ENCODE measurements at regions not wholly inside any gene's neighbourhood (a gene's known extent, or its start where the extent isn't known, plus 50 kb on each side); places are given as distances from the start of the nearest gene placed in this dataset.

GRCh38 chr2:133823226-133823550, 254.9 kb upstream of the NCKAP5 start:
- FAIRE-seq, result no peak
- POLR2A ChIA-PET, result no interaction called here
- H3K4me1 ChIP-seq (ENCODE audit: control insufficient read depth, insufficient read depth, low read length), result no peaks in the 10 kb centered on the region

More at GRCh38 chr2:133823226-133823550, 254.9 kb upstream of the NCKAP5 start:
- Histone ChIP-seq H3K9me3 (replicated peaks; ENCODE audit: control insufficient read depth, insufficient read depth, low read length) (no peaks in the 10 kb centered on the region), H3K4me2 (ENCODE audit: control insufficient read depth, insufficient read depth) (no peak overlapping the region), H3K9ac (ENCODE audit: control insufficient read depth, insufficient read depth, low read length) (no peak overlapping the region), H4K20me1 (ENCODE audit: control insufficient read depth, insufficient read depth) (no peaks in the 10 kb centered on the region), H3K27me3 (replicated peaks in 1 of 2; ENCODE audit: control insufficient read depth in 2 of 2, insufficient read depth in 2 of 2, low read length in 1 of 2) (no peaks in the 10 kb centered on the region; a peak in 2 of 4 replicates), H3K27ac (ENCODE audit: control insufficient read depth, insufficient read depth) (no peak overlapping the region), H3K36me3 (ENCODE audit: control insufficient read depth in 2 of 2, insufficient read depth in 2 of 2, low read length in 1 of 2) (no peaks in the 10 kb centered on the region), H3K79me2 (ENCODE audit: control insufficient read depth, insufficient read depth, low read length) (no peaks in the 10 kb centered on the region), H2AFZ (ENCODE audit: control insufficient read depth, low read depth, low read length) (no peak overlapping the region), H3K4me3 (no peak overlapping the region)
- in situ Hi-C loops (cut with MboI), result no loop called here
- TF ChIP-seq CREM (IDR thresholded peaks at IDR 0.05; ENCODE audit: low read depth), result no peak
- TF ChIP-seq TCF12 (IDR thresholded peaks at IDR 0.05; ENCODE audit: low read depth, low read length), result no peak
- no peak for TF ChIP-seq CHD4 (IDR thresholded peaks at IDR 0.05)
- TF ChIP-seq CHD2 (IDR thresholded peaks at IDR 0.05; ENCODE audit: borderline replicate concordance, low read depth, low read length), result no peak
- no peak for TF ChIP-seq NBN (IDR thresholded peaks at IDR 0.05)
- no peak for TF ChIP-seq ZBTB40 (IDR thresholded peaks at IDR 0.05; ENCODE audit: borderline replicate concordance)
- TF ChIP-seq CBX5 (IDR thresholded peaks at IDR 0.05; ENCODE audit: low read depth), result no peak
- TF ChIP-seq RUNX3 (IDR thresholded peaks at IDR 0.05; ENCODE audit: low read length), result no peak
- TF ChIP-seq E2F4 (IDR thresholded peaks at IDR 0.05; ENCODE audit: low read depth, low read length), result no peak
- no peak for TF ChIP-seq NFXL1 (IDR thresholded peaks at IDR 0.05; ENCODE audit: borderline replicate concordance)
- no peak for TF ChIP-seq POLR2A (IDR thresholded peaks at IDR 0.05; ENCODE audit: low read depth, low read length)
- no peak for TF ChIP-seq USF1 (IDR thresholded peaks at IDR 0.05; ENCODE audit: borderline replicate concordance, extremely low read length, insufficient read depth, low read depth, low read length)
- no peak for TF ChIP-seq FOXM1 (IDR thresholded peaks at IDR 0.05; ENCODE audit: low read depth, low read length)
- no peak for TF ChIP-seq ESRRA (IDR thresholded peaks at IDR 0.05; ENCODE audit: low read length)
- WGBS (ENCODE audit: insufficient coverage, insufficient replicate concordance, low lambda C conversion rate, missing lambda C conversion rate), result 2% methylated on average over 3 of the region's 3 CpGs
- CTCF ChIA-PET, result interaction anchor here (1.8 kb wide), 1 partner anchor 11 kb away, joined by 6 read pairs; no protein-coding TSS in a partner anchor
- ATAC-seq (no peak), DNase-seq (ENCODE audit: low read depth, low spot score) (no peak)
- SMC1A ChIA-PET (ENCODE audit: uncharacterized antibody, unreplicated experiment), result no interaction called here
- RAD21 ChIA-PET (ENCODE audit: unreplicated experiment), result no interaction called here
- BruUV-seq (replicated peaks), result no TSS peak
- intact Hi-C loops (cut with micrococcal nuclease; ENCODE audit: unreplicated experiment), result no loop called here

Data from GM12878 (cell line).